Panc1 (cell line): ENCODE measurements at regions not wholly inside any gene's neighbourhood (a gene's known extent, or its start where the extent isn't known, plus 50 kb on each side); places are given as distances from the start of the nearest gene placed in this dataset.

Experiments
- POLR2AphosphoS5 ChIP-seq: IDR thresholded peaks from 2 replicates; pipeline ENCODE4 v1.6.1; 2012; ENCODE audit warnings: mild to moderate bottlenecking, low read depth, low read length, moderate library complexity
- TF ChIP-seq, protein P1 (sequence below): fragments of 450-650 bp; IDR thresholded peaks from 2 replicates; pipeline ENCODE4 v1.5.1; 2017; ENCODE audit warnings: mild to moderate bottlenecking

DNA sequence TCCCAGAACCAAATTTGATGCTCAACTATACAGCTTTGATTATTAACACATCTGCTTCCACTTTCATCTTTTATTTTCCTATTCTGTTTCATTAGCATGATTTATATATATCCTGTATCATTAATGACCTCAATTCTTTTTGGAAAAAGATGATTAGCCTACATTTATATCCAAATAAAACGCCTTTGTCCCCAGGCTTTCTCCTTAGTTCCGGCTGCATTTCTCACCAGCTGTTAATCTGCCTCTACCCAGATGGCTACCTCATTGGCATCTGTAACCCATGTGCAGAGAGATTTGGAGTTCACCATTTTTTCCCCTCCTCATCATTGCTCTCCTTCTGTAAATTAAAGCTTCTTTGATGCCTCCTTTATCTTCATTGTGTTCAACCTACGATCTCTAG, 336.8 kb upstream of the RGS6 start:
- TF ChIP-seq, protein P1, sequence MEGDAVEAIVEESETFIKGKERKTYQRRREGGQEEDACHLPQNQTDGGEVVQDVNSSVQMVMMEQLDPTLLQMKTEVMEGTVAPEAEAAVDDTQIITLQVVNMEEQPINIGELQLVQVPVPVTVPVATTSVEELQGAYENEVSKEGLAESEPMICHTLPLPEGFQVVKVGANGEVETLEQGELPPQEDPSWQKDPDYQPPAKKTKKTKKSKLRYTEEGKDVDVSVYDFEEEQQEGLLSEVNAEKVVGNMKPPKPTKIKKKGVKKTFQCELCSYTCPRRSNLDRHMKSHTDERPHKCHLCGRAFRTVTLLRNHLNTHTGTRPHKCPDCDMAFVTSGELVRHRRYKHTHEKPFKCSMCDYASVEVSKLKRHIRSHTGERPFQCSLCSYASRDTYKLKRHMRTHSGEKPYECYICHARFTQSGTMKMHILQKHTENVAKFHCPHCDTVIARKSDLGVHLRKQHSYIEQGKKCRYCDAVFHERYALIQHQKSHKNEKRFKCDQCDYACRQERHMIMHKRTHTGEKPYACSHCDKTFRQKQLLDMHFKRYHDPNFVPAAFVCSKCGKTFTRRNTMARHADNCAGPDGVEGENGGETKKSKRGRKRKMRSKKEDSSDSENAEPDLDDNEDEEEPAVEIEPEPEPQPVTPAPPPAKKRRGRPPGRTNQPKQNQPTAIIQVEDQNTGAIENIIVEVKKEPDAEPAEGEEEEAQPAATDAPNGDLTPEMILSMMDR: no peak
- TF ChIP-seq POLR2AphosphoS5: no peak
